ENCODE measurements at regions not wholly inside any gene's neighbourhood (a gene's known extent, or its start where the extent isn't known, plus 50 kb on each side); places are given as distances from the start of the nearest gene placed in this dataset.

- TF ChIP-seq ZNF462 (CRISPR knock-in tag; IDR thresholded peaks at IDR 0.05) (no peak), STAT1 (IDR thresholded peaks at IDR 0.05; ENCODE audit: unreplicated experiment) (no peak)
Measured at GRCh38 chr13:79833991-79834390, 353.0 kb downstream of the NDFIP2 start (continued).

GRCh38 chr13:79831556-79831955 is 350.6 kb downstream of the NDFIP2 start:
- Histone ChIP-seq H3K4me2 (no peak overlapping the region), H3F3A (replicated peaks; ENCODE audit: low read depth) (no peaks in the 10 kb centered on the region), H3K27me3 (ENCODE audit: insufficient read depth) (no peaks in the 10 kb centered on the region), H3K9me2 (ENCODE audit: insufficient read depth) (peaks cover 13% of the 10 kb centered on the region; the same call in 1 of the 2 replicates), H3K4me1 (ENCODE audit: insufficient read depth) (no peaks in the 10 kb centered on the region), H3K79me2 (replicated peaks; ENCODE audit: insufficient read depth) (no peaks in the 10 kb centered on the region), H4K20me1 (replicated peaks; ENCODE audit: insufficient read depth) (no peaks in the 10 kb centered on the region), H3K27ac (ENCODE audit: low read depth) (no peak overlapping the region), H2AFZ (no peak overlapping the region), H3K4me3 (no peak overlapping the region), H3K36me3 (ENCODE audit: insufficient read depth) (no peaks in the 10 kb centered on the region)
- H3K9me3 Mint-ChIP-seq: peaks cover 8% of the 10 kb centered on the region; the same call in 1 of the 3 replicates
- DNase-seq (ENCODE audit: low spot score) (no peak), ATAC-seq (no peak)
- no peaks in the 10 kb centered on the region; the same call in 2 of the 3 replicates for H3K36me3 Mint-ChIP-seq (ENCODE audit: low read depth)
- H3K27me3 Mint-ChIP-seq (ENCODE audit: insufficient read depth, low read depth, poor library complexity): no peaks in the 10 kb centered on the region
- peaks cover 4% of the 10 kb centered on the region; the same call in 2 of the 3 replicates for H3K4me1 Mint-ChIP-seq
- H3K4me3 Mint-ChIP-seq: no peak overlapping the region
- H3K27ac Mint-ChIP-seq: no peak overlapping the region
- TF ChIP-seq POLR2AphosphoS5 (IDR thresholded peaks at IDR 0.05; ENCODE audit: low read depth) (no peak), ZNF462 (CRISPR knock-in tag; IDR thresholded peaks at IDR 0.05) (no peak), JUNB (IDR thresholded peaks at IDR 0.05; ENCODE audit: unreplicated experiment) (no peak), CREB1 (CRISPR knock-in tag; IDR thresholded peaks at IDR 0.05; ENCODE audit: low read depth) (no peak), EZH2phosphoT487 (IDR thresholded peaks at IDR 0.05; ENCODE audit: unreplicated experiment) (no peak), ZNF331 (CRISPR knock-in tag; IDR thresholded peaks at IDR 0.05; ENCODE audit: low read depth) (no peak), STAT1 (IDR thresholded peaks at IDR 0.05; ENCODE audit: unreplicated experiment) (no peak), ZNF114 (CRISPR knock-in tag; IDR thresholded peaks at IDR 0.05) (no peak)
- TF ChIP-seq, protein P1, sequence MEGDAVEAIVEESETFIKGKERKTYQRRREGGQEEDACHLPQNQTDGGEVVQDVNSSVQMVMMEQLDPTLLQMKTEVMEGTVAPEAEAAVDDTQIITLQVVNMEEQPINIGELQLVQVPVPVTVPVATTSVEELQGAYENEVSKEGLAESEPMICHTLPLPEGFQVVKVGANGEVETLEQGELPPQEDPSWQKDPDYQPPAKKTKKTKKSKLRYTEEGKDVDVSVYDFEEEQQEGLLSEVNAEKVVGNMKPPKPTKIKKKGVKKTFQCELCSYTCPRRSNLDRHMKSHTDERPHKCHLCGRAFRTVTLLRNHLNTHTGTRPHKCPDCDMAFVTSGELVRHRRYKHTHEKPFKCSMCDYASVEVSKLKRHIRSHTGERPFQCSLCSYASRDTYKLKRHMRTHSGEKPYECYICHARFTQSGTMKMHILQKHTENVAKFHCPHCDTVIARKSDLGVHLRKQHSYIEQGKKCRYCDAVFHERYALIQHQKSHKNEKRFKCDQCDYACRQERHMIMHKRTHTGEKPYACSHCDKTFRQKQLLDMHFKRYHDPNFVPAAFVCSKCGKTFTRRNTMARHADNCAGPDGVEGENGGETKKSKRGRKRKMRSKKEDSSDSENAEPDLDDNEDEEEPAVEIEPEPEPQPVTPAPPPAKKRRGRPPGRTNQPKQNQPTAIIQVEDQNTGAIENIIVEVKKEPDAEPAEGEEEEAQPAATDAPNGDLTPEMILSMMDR (conservative IDR thresholded peaks at IDR 0.05; ENCODE audit: low read depth in 2 of 2): no peak

All from GM23338 (cell line).